IMR-90 (cell line): ENCODE measurements at regions not wholly inside any gene's neighbourhood (a gene's known extent, or its start where the extent isn't known, plus 50 kb on each side); places are given as distances from the start of the nearest gene placed in this dataset.

Experiments used
- ATAC-seq: fragments of 200-7000 bp; cut with Tn5 transposase; 2 replicates; pipeline ENCODE4 v1.9.1; 2020; ENCODE audit warnings: low read depth, mild to moderate bottlenecking, moderate library complexity
- BruUV-seq: library from RNA; stranded (reverse); fragments of 400-500 nt; replicated peaks from 2 replicates; lab custom pipeline; 2021; lab: Mats Ljungman, UMichigan
- CTCF ChIA-PET: fragments of 300-600 bp; formaldehyde crosslinking; extraction: SDS; loops from one replicate; lab custom pipeline; 2021; ENCODE audit warnings: antibody characterized with exemption; lab: Yijun Ruan, JAX
- POLR2A ChIA-PET: fragments of 300-600 bp; sonication (Branson Sonifier 250); formaldehyde crosslinking; loops from one replicate; lab custom pipeline; 2022; ENCODE audit warnings: antibody characterized with exemption; ENCODE audit not compliant: unreplicated experiment; lab: Charles Lee
- DNase-seq: peaks from one replicate; pipeline ENCODE4 v3.0.0; 2013
- H2AFZ ChIP-seq: replicated peaks from 2 replicates; pipeline ENCODE3; 2013; ENCODE audit warnings: low read length, mild to moderate bottlenecking; ENCODE audit not compliant: poor library complexity
- H2AK5ac ChIP-seq: 2 replicates; pipeline ENCODE4 v1.6.1; 2013; ENCODE audit warnings: low read depth, low read length, inconsistent platforms
- H2AK9ac ChIP-seq: replicated peaks from 2 replicates; pipeline ENCODE3; 2013; ENCODE audit warnings: mild to moderate bottlenecking, low read depth, low read length, moderate library complexity; ENCODE audit not compliant: poor library complexity
- H2BK120ac ChIP-seq: 2 replicates; pipeline ENCODE4 v1.6.1; 2013; ENCODE audit warnings: low read depth, low read length, inconsistent platforms
- H2BK15ac ChIP-seq: 3 replicates; pipeline ENCODE4 v1.6.1; 2013; ENCODE audit warnings: low read depth, low read length, inconsistent platforms
- H2BK20ac ChIP-seq: 2 replicates; pipeline ENCODE4 v1.6.1; 2013; ENCODE audit warnings: low read depth, mild to moderate bottlenecking, inconsistent platforms, low read length, moderate library complexity
- H2BK5ac ChIP-seq: 2 replicates; pipeline ENCODE4 v1.6.1; 2013; ENCODE audit warnings: mild to moderate bottlenecking, low read depth, low read length, inconsistent platforms; ENCODE audit not compliant: poor library complexity, severe bottlenecking
- H3K14ac ChIP-seq: replicated peaks from 2 replicates; pipeline ENCODE4 v1.6.1; 2013; ENCODE audit warnings: low read depth, low read length, inconsistent platforms
- H3K18ac ChIP-seq: 2 replicates; pipeline ENCODE4 v1.6.1; 2013; ENCODE audit warnings: low read depth, low read length, control low read depth
- H3K23ac ChIP-seq: 2 replicates; pipeline ENCODE4 v1.6.1; 2013; ENCODE audit warnings: low read depth, low read length, inconsistent platforms
- H3K27ac ChIP-seq: 2 replicates; pipeline ENCODE4 v1.5.1; 2013; ENCODE audit warnings: mild to moderate bottlenecking, control low read depth, low read length; ENCODE audit not compliant: insufficient read depth
- H3K27me3 ChIP-seq: 2 replicates; pipeline ENCODE4 v1.6.1; 2013; ENCODE audit warnings: low read length; ENCODE audit not compliant: control insufficient read depth, insufficient read depth
- H3K36me3 ChIP-seq: 2 replicates; pipeline ENCODE4 v1.6.1; 2013; ENCODE audit warnings: low read length, mixed read lengths; ENCODE audit not compliant: control insufficient read depth, insufficient read depth
- H3K4ac ChIP-seq: 2 replicates; pipeline ENCODE4 v1.6.1; 2013; ENCODE audit warnings: low read depth, low read length, inconsistent platforms
- H3K4me1 ChIP-seq: 2 replicates; pipeline ENCODE4 v1.6.1; 2013; ENCODE audit warnings: low read length, mixed read lengths; ENCODE audit not compliant: control insufficient read depth, insufficient read depth
- H3K4me2 ChIP-seq: 2 replicates; pipeline ENCODE4 v1.6.1; 2013; ENCODE audit warnings: low read depth, mild to moderate bottlenecking, control low read depth, low read length, moderate library complexity
- H3K4me3 ChIP-seq: 2 replicates; pipeline ENCODE4 v1.5.1; 2013; ENCODE audit warnings: low read depth, mild to moderate bottlenecking, control low read depth, low read length, moderate library complexity; ENCODE audit not compliant: insufficient read depth
- H3K56ac ChIP-seq: 2 replicates; pipeline ENCODE4 v1.6.1; 2013; ENCODE audit warnings: low read length, inconsistent platforms; ENCODE audit not compliant: insufficient read depth; ENCODE audit errors: extremely low read depth
- H3K79me1 ChIP-seq, 2 experiments: 2 replicates each; pipeline ENCODE4 v1.6.1; 2013; ENCODE audit warnings: low read length in 2 of 2, inconsistent platforms in 1 of 2, low read depth in 1 of 2
- H3K9ac ChIP-seq: 2 replicates; pipeline ENCODE4 v1.6.1; 2013; ENCODE audit warnings: low read depth, low read length, control low read depth
- H3K9me1 ChIP-seq: 2 replicates; pipeline ENCODE4 v1.6.1; 2013; ENCODE audit warnings: low read length, inconsistent platforms; ENCODE audit not compliant: insufficient read depth
- H3K9me3 ChIP-seq: 2 replicates; pipeline ENCODE4 v1.6.1; 2013; ENCODE audit warnings: low read length; ENCODE audit not compliant: control insufficient read depth, insufficient read depth
- H4K20me1 ChIP-seq: 2 replicates; pipeline ENCODE4 v1.6.1; 2013; ENCODE audit warnings: low read length, inconsistent platforms; ENCODE audit not compliant: insufficient read depth
- H4K5ac ChIP-seq: 2 replicates; pipeline ENCODE4 v1.6.1; 2013; ENCODE audit warnings: mild to moderate bottlenecking, low read depth, low read length, control low read depth
- H4K8ac ChIP-seq, 2 experiments: 2 replicates each; pipeline ENCODE4 v1.6.1; 2013; ENCODE audit warnings: low read depth in 2 of 2, low read length in 2 of 2, control low read depth in 1 of 2, inconsistent platforms in 1 of 2
- H4K91ac ChIP-seq: 2 replicates; pipeline ENCODE4 v1.6.1; 2013; ENCODE audit warnings: low read depth, low read length, inconsistent platforms; ENCODE audit not compliant: insufficient read depth
- BHLHE40 ChIP-seq: fragments of 150-350 bp; IDR thresholded peaks from 2 replicates; pipeline ENCODE4 v1.6.1; 2016; ENCODE audit warnings: mild to moderate bottlenecking, low read depth, low read length
- CEBPB ChIP-seq: IDR thresholded peaks from 2 replicates; pipeline ENCODE4 v1.6.1; 2012; ENCODE audit warnings: low read depth, low read length, improper control_type of control experiment
- CHD1 ChIP-seq: IDR thresholded peaks from 2 replicates; pipeline ENCODE4 v1.6.1; 2012; ENCODE audit warnings: low read depth, low read length, improper control_type of control experiment
- ELK1 ChIP-seq: fragments of 150-350 bp; IDR thresholded peaks from 2 replicates; pipeline ENCODE4 v1.6.1; 2016; ENCODE audit warnings: low read depth, mild to moderate bottlenecking, low read length, moderate library complexity, borderline replicate concordance
- FOS ChIP-seq: fragments of 150-350 bp; IDR thresholded peaks from 2 replicates; pipeline ENCODE4 v1.6.1; 2016; ENCODE audit warnings: low read depth, low read length
- MAFK ChIP-seq: IDR thresholded peaks from 2 replicates; pipeline ENCODE4 v1.6.1; 2012; ENCODE audit warnings: low read depth, low read length, improper control_type of control experiment
- MAZ ChIP-seq: IDR thresholded peaks from 2 replicates; pipeline ENCODE4 v1.6.1; 2012; ENCODE audit warnings: low read depth, mild to moderate bottlenecking, low read length, improper control_type of control experiment, moderate library complexity, borderline replicate concordance
- MXI1 ChIP-seq: IDR thresholded peaks from 2 replicates; pipeline ENCODE4 v1.6.1; 2012; ENCODE audit warnings: low read depth, mild to moderate bottlenecking, low read length, moderate library complexity, borderline replicate concordance
- NFE2L2 ChIP-seq: fragments of 150-350 bp; IDR thresholded peaks from 2 replicates; pipeline ENCODE4 v1.6.1; 2016; ENCODE audit warnings: low read depth, mild to moderate bottlenecking, low read length
- POLR2A ChIP-seq: IDR thresholded peaks from 2 replicates; pipeline ENCODE4 v1.6.1; 2012; ENCODE audit warnings: mild to moderate bottlenecking, low read depth, low read length
- RAD21 ChIP-seq: IDR thresholded peaks from 2 replicates; pipeline ENCODE4 v1.6.1; 2012; ENCODE audit warnings: low read length, improper control_type of control experiment
- RCOR1 ChIP-seq: IDR thresholded peaks from 2 replicates; pipeline ENCODE4 v1.6.1; 2012; ENCODE audit warnings: mild to moderate bottlenecking, low read length, improper control_type of control experiment; ENCODE audit not compliant: insufficient replicate concordance
- RFX5 ChIP-seq: IDR thresholded peaks from 2 replicates; pipeline ENCODE4 v1.8.0; 2012; ENCODE audit warnings: low read depth, mild to moderate bottlenecking, low read length, moderate library complexity
- SMC3 ChIP-seq: fragments of 150-350 bp; IDR thresholded peaks from 2 replicates; pipeline ENCODE4 v1.6.1; 2016; ENCODE audit warnings: low read depth, mild to moderate bottlenecking, antibody characterized with exemption, low read length, moderate library complexity
- WGBS, 2 experiments: methylation state at CpG; one replicate each; pipeline versions ENCODE4 v1.1.5 to v1.1.7; 2013; ENCODE audit warnings: missing lambda C conversion rate in 2 of 2; ENCODE audit not compliant: insufficient read length in 1 of 2; ENCODE audit errors: extremely low coverage in 2 of 2; 5-methylcytosine and 5-hydroxymethylcytosine counted together
- dilution Hi-C: fragments of 300-500 bp; cut with HindIII; formaldehyde crosslinking; loops from one replicate; pipeline ENCODE4 v1.14.3; 2018; ENCODE audit warnings: low sequenced_read_pairs; ENCODE audit not compliant: unreplicated experiment
- in situ Hi-C: fragments of 300-500 bp; cut with MboI; formaldehyde crosslinking; loops from 3 replicates; pipeline ENCODE4 v1.14.3; 2019; ENCODE audit warnings: low sequenced_read_pairs, inconsistent platforms, mixed read lengths
- intact Hi-C: fragments of 100-400 bp; cut with micrococcal nuclease; formaldehyde crosslinking; loops from 2 replicates; pipeline ENCODE4 v1.10.0; 2022
- TF ChIP-seq, protein P1 (sequence below): fragments of 150-350 bp; IDR thresholded peaks from 2 replicates; pipeline ENCODE4 v1.6.1; 2017; ENCODE audit warnings: mild to moderate bottlenecking, antibody characterized with exemption, low read length, low read depth

- 94% methylated on average over 2 of the region's 5 CpGs; no CpG with 5 or more reads in 1 of the 2 experiments for whole genome bisulfite sequencing, 2 experiments
- intact Hi-C loops: no loop called here
- no peak for TF ChIP-seq MAZ
- TF ChIP-seq POLR2A: no peak
- no peak for TF ChIP-seq RAD21
- no peak for TF ChIP-seq MAFK
- TF ChIP-seq ELK1: no peak
- TF ChIP-seq MXI1: no peak
- TF ChIP-seq BHLHE40: no peak
- no peak for TF ChIP-seq CHD1
- no peak for TF ChIP-seq RCOR1
- no peak for TF ChIP-seq CEBPB
- TF ChIP-seq FOS: no peak
- no peak for TF ChIP-seq SMC3
- TF ChIP-seq RFX5: no peak
- TF ChIP-seq, protein P1, sequence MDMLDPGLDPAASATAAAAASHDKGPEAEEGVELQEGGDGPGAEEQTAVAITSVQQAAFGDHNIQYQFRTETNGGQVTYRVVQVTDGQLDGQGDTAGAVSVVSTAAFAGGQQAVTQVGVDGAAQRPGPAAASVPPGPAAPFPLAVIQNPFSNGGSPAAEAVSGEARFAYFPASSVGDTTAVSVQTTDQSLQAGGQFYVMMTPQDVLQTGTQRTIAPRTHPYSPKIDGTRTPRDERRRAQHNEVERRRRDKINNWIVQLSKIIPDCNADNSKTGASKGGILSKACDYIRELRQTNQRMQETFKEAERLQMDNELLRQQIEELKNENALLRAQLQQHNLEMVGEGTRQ: no peak
- TF ChIP-seq NFE2L2: no peak
Observed at GRCh38 chr18:73660931-73661856, 486.4 kb downstream of the FBXO15 start.

More at GRCh38 chr18:73660931-73661856, 486.4 kb downstream of the FBXO15 start:
- Histone ChIP-seq H3K4me3 (no peak overlapping the region), H2BK20ac (no peak overlapping the region), H2BK15ac (no peak overlapping the region), H2AK5ac (no peak overlapping the region), H2AFZ (no peak overlapping the region), H4K20me1 (no peaks in the 10 kb centered on the region), H4K91ac (no peak overlapping the region), H3K4ac (no peak overlapping the region), H3K56ac (no peak overlapping the region), H3K36me3 (no peaks in the 10 kb centered on the region), H2BK120ac (no peak overlapping the region), H3K14ac (no peak overlapping the region), H3K4me1 (no peaks in the 10 kb centered on the region; the same call in 1 of the 2 replicates), H3K9me1 (no peaks in the 10 kb centered on the region), H2AK9ac (no peak overlapping the region), H2BK5ac (no peak overlapping the region), H3K9me3 (no peaks in the 10 kb centered on the region), H3K18ac (no peak overlapping the region), H4K8ac (no peak overlapping the region), H3K23ac (no peak overlapping the region), H3K9ac (no peak overlapping the region), H3K27me3 (no peaks in the 10 kb centered on the region), H3K79me1 (no peaks in the 10 kb centered on the region; a peak in 2 of 4 replicates), H3K4me2 (no peak overlapping the region), H4K5ac (no peak overlapping the region), H3K27ac (no peak overlapping the region)
- ChIA-PET CTCF (no interaction called here), POLR2A (no interaction called here)
- DNase-seq: no peak
- dilution Hi-C loops: no loop called here
- no peak for ATAC-seq
- in situ Hi-C loops: no loop called here
- no TSS peak for BruUV-seq
